22Rv1 (cell line): ENCODE measurements at regions not wholly inside any gene's neighbourhood (a gene's known extent, or its start where the extent isn't known, plus 50 kb on each side); places are given as distances from the start of the nearest gene placed in this dataset.

ENCODE experiments used
- H3K27ac ChIP-seq: fragments of 450-650 bp; 2 replicates; pipeline ENCODE4 v1.5.1; 2017
- CTCF ChIP-seq: fragments of 450-650 bp; IDR thresholded peaks from 2 replicates; pipeline ENCODE4 v1.5.1; 2017; ENCODE audit warnings: mild to moderate bottlenecking
- ZFX ChIP-seq: fragments of 450-650 bp; IDR thresholded peaks from 2 replicates; pipeline ENCODE4 v1.6.1; 2017; ENCODE audit warnings: antibody characterized with exemption, borderline replicate concordance

- H3K27ac ChIP-seq, result no peak overlapping the region
- TF ChIP-seq ZFX (no peak), CTCF (no peak)
These were observed 407.2 kb upstream of the SGCD start for GRCh38 chr5:155919725-155920124.

DNA sequence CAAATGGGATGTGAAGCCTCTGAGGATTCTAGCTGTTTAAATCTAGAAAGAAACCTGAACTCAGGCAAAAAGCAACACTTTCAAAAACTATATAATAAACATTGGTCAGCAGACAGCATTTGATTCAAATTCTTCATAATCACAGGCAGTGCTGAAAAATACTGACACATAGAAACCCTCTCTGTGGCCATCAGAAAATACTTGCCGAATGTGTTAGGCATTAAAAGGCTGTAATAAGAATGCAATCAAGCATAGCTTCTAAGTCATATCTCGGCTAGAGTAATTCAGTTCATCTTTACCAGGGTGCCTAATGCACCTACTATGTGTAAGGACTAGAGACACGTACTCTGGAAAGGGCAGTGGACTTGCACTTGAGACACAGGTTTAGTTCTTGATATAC, 405.3 kb upstream of the SGCD start:
- no peak for TF ChIP-seq CTCF
- no peak for TF ChIP-seq ZFX
- H3K27ac ChIP-seq, result no peak overlapping the region

DNA sequence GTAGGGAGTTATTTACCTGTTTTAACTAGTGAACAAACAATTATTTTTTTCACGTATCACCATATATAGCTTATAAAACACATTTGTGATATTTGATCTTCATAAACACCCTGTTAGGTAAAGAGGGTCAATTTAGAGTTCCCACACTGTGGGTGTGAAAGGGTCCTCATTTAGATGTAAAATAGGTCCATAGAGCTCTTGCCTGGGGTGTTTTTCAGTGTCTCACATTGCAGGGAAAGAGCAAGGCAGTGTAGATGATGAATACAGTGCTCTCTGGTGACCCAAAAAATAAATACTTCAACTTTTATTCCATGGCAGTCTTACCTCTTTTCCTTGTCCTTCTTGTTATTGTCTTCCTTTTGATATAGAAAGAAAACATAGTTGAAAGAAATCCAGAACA, 403.2 kb upstream of the SGCD start:
- TF ChIP-seq ZFX, result no peak
- no peak for TF ChIP-seq CTCF
- no peak overlapping the region for H3K27ac ChIP-seq

DNA sequence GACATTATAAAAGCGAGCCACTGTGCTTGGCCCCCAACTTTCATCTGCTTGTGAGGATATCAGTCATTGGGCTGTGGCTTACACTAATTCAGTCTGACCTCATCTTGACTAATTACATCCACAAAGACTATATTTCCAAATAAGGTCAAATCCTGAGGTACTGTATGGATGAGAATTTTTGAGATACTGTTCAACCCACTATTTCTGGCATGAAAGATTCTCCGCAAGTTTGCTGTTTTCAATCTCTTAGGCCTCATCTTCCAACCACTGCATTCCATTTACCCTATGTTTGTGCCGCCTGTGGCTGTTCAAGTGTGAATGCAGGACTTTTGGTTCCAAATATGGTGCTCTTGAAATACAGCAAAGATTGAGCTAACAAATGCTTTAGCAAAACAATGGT, 400.9 kb upstream of the SGCD start:
- no peak overlapping the region for H3K27ac ChIP-seq
- TF ChIP-seq CTCF (no peak), ZFX (no peak)

DNA sequence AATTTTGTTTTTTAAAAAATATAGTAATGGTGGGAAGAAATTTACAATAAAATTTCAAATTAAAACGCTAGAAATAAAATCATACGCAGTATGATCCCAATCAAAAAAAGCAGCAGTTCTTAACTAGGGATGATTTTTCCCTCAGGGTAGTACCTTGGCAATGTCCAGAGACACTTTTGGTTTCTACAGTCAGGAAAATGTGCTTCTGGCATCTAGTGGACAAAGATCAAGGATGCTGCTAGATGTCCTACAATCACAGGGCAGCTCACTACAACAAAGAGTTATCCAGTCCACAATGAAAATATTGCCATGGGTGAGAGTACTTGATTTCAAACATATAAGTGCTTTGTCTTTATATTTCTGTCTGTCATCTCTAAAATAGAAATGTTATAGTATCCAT, 400.2 kb upstream of the SGCD start:
- H3K27ac ChIP-seq, result no peak overlapping the region
- TF ChIP-seq CTCF (no peak), ZFX (no peak)

- TF ChIP-seq CTCF, result no peak
- no peak for TF ChIP-seq ZFX
- H3K27ac ChIP-seq, result no peak overlapping the region
These were observed 397.9 kb upstream of the SGCD start for GRCh38 chr5:155929112-155929511.

DNA sequence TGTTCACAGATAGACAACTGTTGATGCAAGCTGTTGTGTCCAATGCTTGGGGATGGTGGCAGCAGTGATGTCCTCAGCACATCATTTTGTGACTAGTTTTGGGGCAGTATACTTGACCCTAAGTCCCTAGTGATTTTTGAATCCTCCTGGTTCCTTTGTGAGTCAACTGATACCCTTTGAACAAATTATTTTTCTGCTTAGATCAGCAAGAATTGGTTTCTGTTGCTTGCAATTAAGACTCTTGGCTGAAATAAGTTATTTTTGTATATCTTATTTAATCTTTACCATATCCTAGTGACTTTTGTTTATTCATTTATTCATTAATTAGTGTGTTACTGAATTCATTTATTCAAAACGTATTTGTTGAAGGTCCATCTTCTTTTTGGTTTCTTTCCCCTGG, 392.0 kb upstream of the SGCD start:
- TF ChIP-seq ZFX (no peak), CTCF (no peak)
- no peak overlapping the region for H3K27ac ChIP-seq
